GOT3 (cell line): ENCODE measurements at regions not wholly inside any gene's neighbourhood (a gene's known extent, or its start where the extent isn't known, plus 50 kb on each side); places are given as distances from the start of the nearest gene placed in this dataset.

ENCODE experiments used
- DNase-seq: peaks from one replicate; lab custom pipeline; 2025; ENCODE audit warnings: mixed read lengths; lab: John Stamatoyannopoulos, UW

- no peak for DNase-seq
These were observed 212.1 kb upstream of the SOX4 start for GRCh38 chr6:21381331-21381963.

GRCh38 chr6:21382821-21383449 is 210.6 kb upstream of the SOX4 start:
- no peak for DNase-seq

- no peak for DNase-seq
These were observed 210.0 kb upstream of the SOX4 start for GRCh38 chr6:21383450-21384085.

GRCh38 chr6:21384216-21384615 is 209.3 kb upstream of the SOX4 start:
- DNase-seq = no peak

- no peak for DNase-seq
These were observed 206.8 kb upstream of the SOX4 start for GRCh38 chr6:21386744-21387143.

GRCh38 chr6:21390532-21391213 is 202.9 kb upstream of the SOX4 start:
- DNase-seq = no peak

GRCh38 chr6:21392177-21392576 is 201.4 kb upstream of the SOX4 start:
- no peak for DNase-seq

GRCh38 chr6:21393441-21394165 is 199.9 kb upstream of the SOX4 start:
- no peak for DNase-seq

GRCh38 chr6:21395121-21395520 is 198.4 kb upstream of the SOX4 start:
- no peak for DNase-seq

GRCh38 chr6:21396313-21396712 is 197.2 kb upstream of the SOX4 start:
- DNase-seq = no peak

GRCh38 chr6:21398741-21399325 is 194.7 kb upstream of the SOX4 start:
- no peak for DNase-seq

GRCh38 chr6:21402368-21402767 is 191.2 kb upstream of the SOX4 start:
- DNase-seq = no peak

GRCh38 chr6:21404577-21404976 is 189.0 kb upstream of the SOX4 start:
- DNase-seq = no peak

- DNase-seq = no peak
These were observed 187.2 kb upstream of the SOX4 start for GRCh38 chr6:21406316-21406715.

GRCh38 chr6:21409231-21409630 is 184.3 kb upstream of the SOX4 start:
- no peak for DNase-seq

- no peak for DNase-seq
These were observed 180.1 kb upstream of the SOX4 start for GRCh38 chr6:21413428-21413827.

GRCh38 chr6:21414065-21414464 is 179.5 kb upstream of the SOX4 start:
- DNase-seq = no peak

- no peak for DNase-seq
These were observed 173.2 kb upstream of the SOX4 start for GRCh38 chr6:21420146-21420878.

- DNase-seq = no peak
These were observed 172.6 kb upstream of the SOX4 start for GRCh38 chr6:21420926-21421325.

- DNase-seq = no peak
These were observed 170.3 kb upstream of the SOX4 start for GRCh38 chr6:21423106-21423854.
